ENCODE measurements at regions not wholly inside any gene's neighbourhood (a gene's known extent, or its start where the extent isn't known, plus 50 kb on each side); places are given as distances from the start of the nearest gene placed in this dataset.

- DNase-seq (ENCODE audit: low read depth), result no peak
Observed at GRCh38 chr3:68467465-68467864, 464.9 kb downstream of the TAFA4 start.

- DNase-seq (ENCODE audit: low read depth), result no peak
Observed at GRCh38 chr3:68458581-68458980, 473.8 kb downstream of the TAFA4 start.

- no peak for DNase-seq (ENCODE audit: low read depth)
Observed at GRCh38 chr3:68448510-68449383, 483.6 kb downstream of the TAFA4 start.

GRCh38 chr3:68447885-68448284 is 484.5 kb downstream of the TAFA4 start:
- no peak for DNase-seq (ENCODE audit: low read depth)

GRCh38 chr3:68441054-68441453 is 491.3 kb downstream of the TAFA4 start:
- no peak for DNase-seq (ENCODE audit: low read depth)

GRCh38 chr3:68436619-68437401 is 495.5 kb downstream of the TAFA4 start:
- no peak for DNase-seq (ENCODE audit: low read depth)

- no peak for DNase-seq (ENCODE audit: low read depth)
Observed at GRCh38 chr3:68428495-68428894, 503.9 kb downstream of the TAFA4 start.

- no peak for DNase-seq (ENCODE audit: low read depth)
Observed at GRCh38 chr3:68424796-68425460, 507.4 kb downstream of the TAFA4 start.

- DNase-seq (ENCODE audit: low read depth), result no peak
Observed at GRCh38 chr3:68408626-68409025, 523.7 kb downstream of the TAFA4 start.

GRCh38 chr3:68403741-68404140 is 528.6 kb downstream of the TAFA4 start:
- no peak for DNase-seq (ENCODE audit: low read depth)

GRCh38 chr3:68402235-68402918 is 530.0 kb downstream of the TAFA4 start:
- DNase-seq (ENCODE audit: low read depth), result no peak

- DNase-seq (ENCODE audit: low read depth), result no peak
Observed at GRCh38 chr3:68378631-68379030, 553.7 kb downstream of the TAFA4 start.

GRCh38 chr3:68373727-68374126 is 558.6 kb downstream of the TAFA4 start:
- no peak for DNase-seq (ENCODE audit: low read depth)

- no peak for DNase-seq (ENCODE audit: low read depth)
Observed at GRCh38 chr3:68363796-68364195, 568.6 kb downstream of the TAFA4 start.

- DNase-seq (ENCODE audit: low read depth), result no peak
Observed at GRCh38 chr3:68360492-68360891, 571.9 kb downstream of the TAFA4 start.

GRCh38 chr3:68345781-68346180 is 586.6 kb downstream of the TAFA4 start:
- DNase-seq (ENCODE audit: low read depth), result no peak

- DNase-seq (ENCODE audit: low read depth), result no peak
Observed at GRCh38 chr3:68342426-68342825, 589.9 kb downstream of the TAFA4 start.

GRCh38 chr3:68336042-68336441 is 596.3 kb downstream of the TAFA4 start:
- no peak for DNase-seq (ENCODE audit: low read depth)

GRCh38 chr3:68334367-68334986 is 597.9 kb downstream of the TAFA4 start:
- DNase-seq (ENCODE audit: low read depth), result no peak

- no peak for DNase-seq (ENCODE audit: low read depth)
Observed at GRCh38 chr3:68328049-68328448, 604.3 kb downstream of the TAFA4 start.

- no peak for DNase-seq (ENCODE audit: low read depth)
Observed at GRCh38 chr3:68315964-68316363, 616.4 kb downstream of the TAFA4 start.

- no peak for DNase-seq (ENCODE audit: low read depth)
Observed at GRCh38 chr3:68315546-68315945, 616.8 kb downstream of the TAFA4 start.

Data from stimulated activated CD8-positive, alpha-beta memory T cell treated with anti-CD3 and anti-CD28 coated beads, Interleukin-4, amount 100 ng/mL, for 24 hours (primary cell).